Medulla oblongata (tissue), 1 donor: ENCODE measurements at regions not wholly inside any gene's neighbourhood (a gene's known extent, or its start where the extent isn't known, plus 50 kb on each side); places are given as distances from the start of the nearest gene placed in this dataset.
"Not testable (repeated sequence)": the region's sequence is repeated elsewhere in the genome, so short reads cannot be mapped to it uniquely, and the experiment has no call there.

Source experiments
- DNase-seq: peaks from one replicate; pipeline ENCODE4 v3.0.0-alpha.2; 2015; ENCODE audit errors: extremely low spot score

DNA sequence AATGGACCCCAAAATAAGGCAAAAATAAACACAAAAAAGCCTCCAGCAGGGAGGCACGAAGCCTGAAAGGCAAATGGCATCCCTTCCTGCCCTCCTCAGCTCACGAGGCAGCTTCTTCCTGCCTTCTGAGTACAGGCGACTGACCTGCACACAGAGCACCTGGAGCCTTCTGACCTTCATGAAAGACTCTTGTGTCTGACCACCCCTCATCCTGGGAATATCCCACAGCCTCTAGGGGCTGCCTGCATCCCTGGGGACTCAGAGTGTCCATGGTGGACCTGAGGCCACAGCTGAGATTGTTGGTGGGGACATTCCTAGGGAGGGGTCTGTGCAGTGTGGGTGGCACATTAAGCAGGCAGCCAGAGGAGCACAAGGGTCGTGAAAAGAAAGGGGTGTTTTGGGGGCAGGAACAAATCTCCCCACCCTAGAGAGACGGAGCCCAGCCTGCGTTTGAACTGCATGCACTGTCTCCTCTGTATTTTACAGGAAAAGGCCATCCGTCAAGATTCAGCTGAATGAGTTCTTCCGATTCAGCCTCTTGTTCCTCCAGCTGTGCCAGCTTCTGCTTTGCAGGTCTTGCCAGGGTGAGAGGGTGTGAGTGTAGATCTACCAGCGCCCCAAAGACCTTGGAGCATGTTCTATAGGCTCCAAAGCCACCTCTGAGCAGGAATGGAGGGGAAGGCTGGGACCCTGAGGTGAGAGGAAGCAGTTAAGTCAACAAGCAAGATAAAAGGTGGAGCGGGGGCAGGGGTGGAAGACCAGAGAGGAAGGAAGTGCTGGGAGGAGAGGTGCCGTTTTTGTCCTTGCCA lies 80.4 kb upstream of the MEF2A start:
- peak; percentile 33 for DNase-seq

DNA sequence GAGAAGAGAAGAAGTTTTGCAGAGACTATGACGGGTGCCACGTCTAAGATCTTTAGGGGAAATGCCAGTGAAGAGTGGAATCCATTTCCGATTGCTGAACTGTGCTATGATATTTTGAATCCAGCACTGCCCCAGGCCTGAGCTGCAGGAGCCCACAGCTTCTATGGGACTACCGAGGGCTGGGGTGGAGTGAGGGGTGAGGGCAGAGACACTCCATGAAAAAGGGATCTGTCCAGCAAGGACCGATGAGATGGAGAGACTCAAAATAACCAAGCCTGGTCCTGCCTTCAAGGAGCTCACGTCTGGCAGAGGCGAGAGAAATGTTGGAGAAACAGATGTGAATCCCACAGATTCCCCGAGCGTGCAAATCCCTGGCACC lies 79.8 kb upstream of the MEF2A start:
- no peak for DNase-seq

DNA sequence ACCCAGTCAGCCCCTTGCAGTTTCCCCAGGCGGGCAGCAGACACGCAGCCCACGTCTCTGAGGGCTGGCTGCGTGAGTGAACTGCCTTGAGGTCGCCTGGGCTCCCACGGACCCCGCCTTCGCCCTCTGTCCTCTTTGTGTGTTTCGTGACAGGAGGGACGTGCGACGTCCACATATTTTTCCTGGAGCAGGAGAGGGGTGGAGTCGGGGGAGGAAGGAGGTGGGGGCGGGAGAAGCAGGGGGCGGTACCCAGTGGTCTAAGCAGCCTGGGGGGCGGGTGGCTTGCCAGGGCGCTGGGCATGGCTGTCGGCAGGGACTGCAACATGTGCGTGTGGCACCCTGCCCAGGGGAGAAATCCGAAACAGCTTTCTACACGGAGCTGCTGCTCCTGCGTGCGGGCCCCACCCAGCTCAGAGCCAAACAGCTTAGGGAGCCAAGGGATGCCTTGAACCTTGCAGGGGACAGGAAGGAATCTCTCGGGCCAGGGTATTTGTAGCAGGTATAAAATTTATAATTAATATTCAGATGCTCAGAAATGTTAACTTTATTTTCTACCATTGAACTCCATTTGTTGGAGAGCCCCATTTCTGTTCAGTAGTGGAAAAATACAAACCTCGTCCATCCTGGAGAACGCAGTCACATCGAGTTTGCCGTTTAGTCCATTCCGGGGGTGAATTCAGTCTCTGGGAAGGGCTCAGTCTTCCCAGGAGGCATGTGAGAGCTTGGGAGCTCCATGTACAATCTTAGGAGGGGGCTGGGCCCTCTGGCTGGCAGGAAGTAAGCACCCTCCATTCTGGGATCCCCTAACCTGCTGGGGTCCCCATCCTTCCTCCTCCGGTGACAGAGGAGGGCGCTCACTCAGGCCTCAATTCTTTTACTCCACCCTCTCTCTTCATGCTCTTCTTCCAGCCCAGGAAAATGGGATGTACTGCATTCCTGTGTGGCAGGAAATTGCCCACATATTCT lies 79.1 kb upstream of the MEF2A start:
- DNase-seq: peak; percentile 48

DNA sequence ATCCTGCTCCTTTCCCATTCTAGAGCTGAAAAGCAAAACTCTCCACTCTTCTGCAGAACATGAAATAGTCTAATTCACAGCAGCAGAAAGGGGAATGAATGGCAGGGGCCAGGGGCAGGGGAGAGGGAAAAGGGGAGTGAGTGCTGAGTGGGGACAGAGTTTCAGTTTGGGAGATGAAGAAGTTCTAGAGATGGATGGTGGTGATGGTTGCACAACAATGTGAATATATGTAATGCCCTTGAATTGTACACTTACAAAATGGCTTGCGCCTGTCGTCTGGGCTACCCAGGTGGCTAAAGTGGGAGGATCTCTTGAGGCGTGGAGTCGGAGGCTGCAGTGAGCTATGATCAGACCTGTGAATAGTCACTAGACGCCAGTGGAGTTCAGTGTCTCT lies 78.5 kb upstream of the MEF2A start:
- DNase-seq: no peak

DNA sequence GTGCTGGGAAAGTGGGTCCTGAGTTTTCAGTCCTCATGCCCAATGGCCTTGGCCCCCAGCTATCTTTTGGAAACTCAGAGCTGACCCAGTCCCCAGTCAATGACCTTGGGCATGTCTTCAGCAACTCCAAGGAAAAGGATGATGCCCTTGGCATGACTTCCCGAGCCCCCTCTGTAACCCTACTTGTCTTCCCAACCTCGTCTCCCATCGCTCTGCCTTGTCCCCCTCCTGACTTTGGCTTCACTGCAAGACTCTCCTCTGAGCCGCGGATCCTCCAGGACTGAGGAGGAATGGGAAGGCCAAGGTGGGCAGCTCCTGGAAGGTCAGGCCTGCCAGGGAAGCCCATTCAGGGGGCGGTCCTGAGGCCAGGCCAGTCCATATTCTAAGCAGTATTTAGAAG lies 73.5 kb upstream of the MEF2A start:
- no peak for DNase-seq

DNA sequence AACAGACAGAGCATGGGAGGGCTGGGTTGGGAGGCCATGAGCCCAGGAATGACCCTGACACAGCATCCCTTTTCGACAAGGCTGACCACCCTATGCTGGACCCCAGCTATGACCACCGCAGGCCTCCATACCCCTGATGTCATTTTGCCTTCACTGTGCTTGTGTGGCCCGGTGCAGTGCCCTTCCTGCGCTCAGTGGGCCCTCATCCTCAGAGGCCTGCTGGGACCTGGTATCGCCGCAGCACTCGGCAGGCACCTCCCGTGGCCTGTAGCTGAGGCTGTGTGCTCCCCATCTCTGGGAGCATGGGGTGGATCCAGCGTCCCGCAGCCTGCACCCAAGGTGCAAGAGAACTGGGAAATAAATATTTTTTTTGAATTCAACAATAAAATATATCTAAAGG lies 73.1 kb upstream of the MEF2A start:
- DNase-seq: no peak

DNA sequence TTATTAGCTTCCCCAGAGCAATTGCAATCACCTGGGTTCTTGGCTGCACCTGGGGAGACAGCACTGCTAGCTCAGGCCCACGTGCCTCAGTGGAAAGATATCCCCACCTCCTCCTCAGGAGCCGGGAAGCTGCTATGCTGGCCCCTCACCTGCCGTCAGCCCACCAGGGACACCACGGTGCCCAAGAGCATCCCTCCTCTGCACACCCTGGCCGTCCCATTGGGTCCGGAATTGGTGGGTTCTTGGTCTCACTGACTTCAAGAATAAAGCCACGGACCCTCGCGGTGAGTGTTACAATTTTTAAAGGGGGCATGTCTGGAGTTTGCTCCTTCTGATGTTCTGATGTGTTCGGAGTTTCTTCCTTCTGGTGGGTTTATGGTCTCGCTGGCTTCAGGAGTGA lies 72.3 kb upstream of the MEF2A start:
- no peak for DNase-seq

DNA sequence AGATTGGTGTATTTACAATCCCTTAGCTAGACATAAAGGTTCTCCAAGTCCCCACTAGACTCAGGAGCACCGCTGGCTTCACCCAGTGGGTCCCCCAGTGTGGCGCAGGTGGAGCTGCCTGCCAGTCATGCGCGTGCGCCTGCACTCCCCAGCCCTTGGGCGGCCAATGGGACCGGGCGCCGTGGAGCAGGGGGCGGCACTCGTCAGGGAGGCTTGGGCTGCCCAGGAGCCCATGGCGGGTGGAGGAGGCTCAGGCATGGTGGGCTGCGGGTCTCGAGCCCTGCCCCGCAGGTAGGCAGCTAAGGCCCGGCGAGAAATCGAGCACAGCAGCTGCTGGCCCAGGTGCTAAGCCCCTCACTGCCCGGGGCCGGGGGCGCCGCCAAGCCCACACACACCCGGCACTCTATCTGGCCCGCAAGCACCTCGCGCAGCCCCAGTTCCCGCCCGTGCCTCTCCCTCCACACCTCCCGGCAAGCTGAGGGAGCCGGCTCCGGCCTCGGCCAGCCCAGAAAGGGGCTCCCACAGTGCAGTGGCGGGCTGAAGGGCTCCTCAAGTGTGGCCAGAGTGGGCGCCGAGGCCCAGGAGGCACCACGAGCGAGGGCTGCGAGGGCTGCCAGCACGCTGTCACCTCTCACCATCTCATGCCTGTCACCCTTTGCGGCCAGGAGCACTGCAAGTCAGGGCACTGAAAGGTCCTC lies 71.1 kb upstream of the MEF2A start:
- not testable (repeated sequence) for DNase-seq

DNA sequence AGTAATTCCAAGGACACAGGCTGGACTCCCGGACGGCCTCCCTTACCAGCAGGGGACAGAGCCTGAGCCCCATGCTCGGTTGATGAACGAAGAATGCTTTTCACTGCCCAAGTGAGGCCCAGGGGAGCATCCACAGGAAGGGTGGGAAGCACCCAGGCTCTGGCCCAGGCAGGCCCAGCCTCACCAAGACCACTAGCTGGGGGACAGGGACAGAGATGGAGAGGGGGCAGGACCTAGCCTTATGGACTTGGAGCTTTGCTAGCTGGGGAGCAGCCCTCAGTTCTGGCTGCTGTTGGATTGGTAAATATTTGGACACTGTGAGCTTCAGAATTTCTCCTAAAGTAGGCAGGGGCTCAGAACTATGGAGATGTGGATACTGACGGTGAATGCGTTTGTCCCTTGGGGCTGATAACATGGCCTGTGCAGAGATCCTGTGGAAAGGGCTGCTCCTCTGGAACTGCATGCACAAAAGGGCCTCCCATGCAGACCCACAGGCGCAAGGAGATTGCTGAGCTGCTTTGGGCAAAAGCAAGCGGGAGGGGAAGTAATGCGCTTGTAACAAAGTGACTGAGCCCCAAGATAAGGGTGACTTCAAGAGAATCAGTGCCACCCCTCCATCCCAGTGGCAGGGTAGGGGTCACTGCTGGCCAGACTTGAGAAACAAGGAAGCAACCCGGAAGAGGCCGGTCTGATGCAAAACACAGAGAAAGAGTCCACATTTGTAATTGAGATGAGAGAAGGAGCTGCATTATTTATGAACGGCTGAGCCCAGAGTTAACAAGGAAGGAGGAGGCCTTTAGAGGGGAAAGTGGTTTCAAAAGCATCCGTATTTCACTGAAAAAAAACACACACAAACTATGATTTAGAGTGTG lies 70.1 kb upstream of the MEF2A start:
- no peak for DNase-seq

DNA sequence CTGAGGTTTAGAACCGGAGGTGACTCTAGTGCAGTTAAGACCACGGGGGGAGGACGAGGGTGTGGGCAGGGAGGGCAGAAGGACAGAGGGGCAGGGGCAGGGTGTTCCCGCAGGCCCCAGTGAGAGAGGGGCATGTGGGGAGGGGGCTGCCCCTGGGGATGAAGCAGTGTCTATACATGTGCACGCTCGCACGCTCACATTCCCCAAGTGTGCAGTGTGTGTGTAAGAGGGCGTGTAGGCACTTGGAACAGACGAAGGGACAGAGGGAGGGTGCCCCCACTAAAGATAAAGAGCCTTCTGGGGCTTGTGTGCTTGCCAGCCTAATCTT lies 69.5 kb upstream of the MEF2A start:
- no peak for DNase-seq

DNA sequence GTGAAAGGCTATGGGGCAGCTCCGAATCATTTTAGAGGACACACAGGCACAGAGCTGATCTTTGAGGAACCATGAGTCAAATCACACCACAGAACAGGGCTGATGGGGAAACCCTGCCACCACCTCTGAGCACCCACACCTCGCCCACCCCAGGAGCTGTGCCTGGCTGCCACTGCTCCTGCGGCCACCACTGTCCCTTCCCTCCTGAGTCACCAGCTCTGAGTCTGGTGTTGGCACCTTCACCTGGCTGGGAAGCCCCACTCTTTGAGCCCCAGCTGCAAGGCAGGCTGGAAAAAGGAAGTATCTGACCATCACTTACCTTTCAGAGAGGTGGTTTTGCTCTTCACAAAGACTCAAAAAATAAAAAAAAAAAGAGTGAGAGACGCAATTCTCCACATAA lies 63.6 kb upstream of the MEF2A start:
- no peak for DNase-seq

DNA sequence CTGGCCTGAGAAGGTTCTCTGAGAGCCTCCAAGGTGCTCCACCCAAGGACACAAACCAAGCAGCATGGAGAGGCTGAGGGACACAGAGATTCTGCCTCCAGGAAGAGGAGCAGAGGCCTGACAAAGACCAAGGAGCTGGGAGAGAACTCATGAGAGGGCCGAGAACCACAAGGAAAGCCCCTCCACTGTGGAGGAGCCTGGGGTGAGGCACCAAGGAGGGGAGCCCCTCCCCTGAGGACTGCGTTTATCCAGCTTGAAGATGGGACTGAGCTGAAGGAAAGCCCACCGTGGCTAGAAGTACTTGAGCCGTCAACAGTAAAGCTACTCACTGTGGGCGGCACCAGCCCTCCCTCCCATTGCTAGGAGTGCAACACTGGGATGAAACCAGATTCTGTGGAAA lies 63.1 kb upstream of the MEF2A start:
- no peak for DNase-seq

DNA sequence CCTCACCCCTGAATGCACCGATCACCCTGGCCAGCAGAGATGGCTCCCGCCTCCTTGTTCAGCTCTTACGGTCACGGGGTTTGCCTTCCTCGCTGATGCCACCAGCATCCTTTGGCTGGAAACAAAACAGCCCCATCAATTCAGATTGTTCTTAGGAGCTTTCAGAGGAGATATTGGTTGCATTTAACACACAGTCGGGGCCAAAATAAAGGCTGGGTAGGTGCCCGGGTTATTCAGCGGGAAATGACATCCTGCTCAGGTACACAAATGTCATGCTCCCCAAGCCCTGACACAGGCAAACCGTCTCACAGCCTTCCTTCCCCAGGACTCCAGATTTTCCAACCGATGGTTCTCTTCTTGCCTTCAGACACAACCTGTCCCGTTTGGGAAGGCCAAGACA lies 62.4 kb upstream of the MEF2A start:
- no peak for DNase-seq

DNA sequence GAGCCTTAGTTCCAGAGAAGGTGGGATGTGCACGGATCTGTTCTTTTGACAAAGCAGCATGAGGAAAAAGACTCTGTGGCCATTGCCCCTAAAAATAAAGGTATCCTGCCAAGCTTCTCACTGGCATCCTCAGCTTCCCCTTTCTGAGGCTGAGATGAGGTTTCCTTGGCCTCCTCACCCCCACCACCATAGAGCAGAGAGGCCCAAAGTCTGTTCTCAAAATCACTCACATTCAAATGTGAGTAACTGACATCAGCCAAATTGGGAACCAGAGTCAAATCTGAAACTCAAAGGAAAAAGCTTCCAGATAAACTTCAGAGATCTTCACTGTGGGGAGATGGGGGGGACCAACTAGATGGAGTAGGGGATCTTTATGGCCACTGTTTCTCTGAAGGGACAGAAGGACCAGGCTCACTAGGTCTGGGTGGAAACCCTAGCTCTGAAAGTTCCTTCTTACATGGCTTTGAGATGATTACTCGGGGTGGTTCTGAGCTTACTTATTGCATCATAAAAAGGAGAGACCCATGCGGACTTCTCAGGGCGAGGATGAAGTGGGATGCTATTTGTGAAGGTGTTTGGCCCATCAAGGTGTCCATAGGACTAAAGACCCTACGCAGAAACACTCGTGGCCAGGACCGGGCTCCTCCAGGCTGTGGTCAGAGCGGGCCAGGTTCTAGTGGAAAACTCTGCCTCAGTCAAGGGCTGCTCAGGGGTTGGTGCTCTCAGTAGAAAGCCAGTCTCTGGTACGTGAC lies 61.5 kb upstream of the MEF2A start:
- DNase-seq: peak; percentile 72

DNA sequence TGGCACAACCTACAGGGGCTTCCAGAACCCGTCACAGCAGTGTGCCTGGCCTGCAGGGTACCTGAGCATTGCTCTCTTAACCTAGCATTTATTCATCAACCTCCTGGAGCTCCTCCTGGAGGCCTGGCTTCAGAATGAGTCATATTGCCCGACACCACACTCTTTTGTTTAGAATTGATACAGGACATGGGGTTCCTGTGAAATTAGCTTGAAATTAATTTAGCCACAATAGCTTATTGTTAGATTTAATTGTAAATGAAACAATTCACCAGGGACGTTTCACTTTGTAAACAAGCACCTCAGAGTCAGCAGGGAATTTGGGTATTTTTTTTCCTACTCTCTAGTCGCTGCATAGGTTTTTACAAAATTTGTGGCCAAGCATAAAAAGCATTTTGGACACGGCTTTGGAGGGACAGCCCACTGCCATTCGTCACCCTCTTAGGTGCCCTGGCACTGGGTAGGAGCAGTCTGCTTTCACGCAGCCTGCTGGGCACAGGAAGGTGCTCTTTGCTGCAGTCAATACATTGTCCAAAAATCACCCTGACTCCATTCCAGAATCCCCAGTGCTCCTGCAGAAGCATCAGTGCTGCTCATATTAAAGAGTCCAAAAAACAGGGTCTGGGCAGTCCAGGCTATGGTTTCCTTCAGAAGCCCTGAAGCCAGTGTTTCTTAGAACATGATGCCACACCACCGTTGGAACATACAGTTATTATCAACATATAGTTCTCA lies 60.8 kb upstream of the MEF2A start:
- DNase-seq: no peak

DNA sequence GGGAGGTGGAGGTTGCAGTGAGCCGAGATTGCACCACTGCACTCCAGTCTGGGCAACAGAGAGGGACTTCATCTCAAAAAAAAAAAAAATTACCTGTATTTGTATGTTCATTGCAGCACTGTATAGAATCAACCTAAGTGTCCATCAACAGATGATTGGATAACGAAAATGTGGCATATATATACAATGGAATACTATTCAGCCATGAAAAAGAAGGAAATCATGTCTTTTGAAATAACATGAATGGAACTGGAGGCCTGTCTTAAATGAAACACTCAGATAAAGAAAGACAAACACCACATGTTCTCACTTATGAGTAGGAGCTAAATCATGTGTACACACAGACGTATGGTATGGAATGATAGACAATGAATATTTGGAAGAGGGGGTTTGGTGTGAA lies 59.4 kb upstream of the MEF2A start:
- DNase-seq: no peak

DNA sequence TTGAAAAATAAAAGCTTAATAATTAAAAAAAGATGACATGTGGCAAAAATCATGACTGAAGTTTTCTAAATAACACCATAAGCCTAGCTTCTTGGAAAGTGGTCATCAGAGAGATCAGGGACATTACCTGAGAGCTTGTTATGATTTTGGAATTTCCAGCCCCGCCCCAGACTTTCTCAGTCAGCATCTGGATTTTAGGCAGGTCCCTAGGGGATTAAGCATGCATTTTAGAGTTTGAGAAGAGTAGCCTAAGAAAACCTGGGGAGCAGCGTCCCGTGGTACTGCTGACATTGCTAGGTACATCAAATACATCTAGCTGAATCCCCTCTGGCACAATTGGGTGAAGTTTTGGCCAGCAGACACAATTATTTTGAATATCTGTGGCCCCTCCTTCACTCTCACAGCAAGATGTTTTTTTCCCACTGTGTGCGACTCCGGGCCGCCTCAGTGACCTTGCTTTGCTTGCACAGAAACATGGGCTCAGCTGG lies 58.7 kb upstream of the MEF2A start:
- DNase-seq: no peak

DNA sequence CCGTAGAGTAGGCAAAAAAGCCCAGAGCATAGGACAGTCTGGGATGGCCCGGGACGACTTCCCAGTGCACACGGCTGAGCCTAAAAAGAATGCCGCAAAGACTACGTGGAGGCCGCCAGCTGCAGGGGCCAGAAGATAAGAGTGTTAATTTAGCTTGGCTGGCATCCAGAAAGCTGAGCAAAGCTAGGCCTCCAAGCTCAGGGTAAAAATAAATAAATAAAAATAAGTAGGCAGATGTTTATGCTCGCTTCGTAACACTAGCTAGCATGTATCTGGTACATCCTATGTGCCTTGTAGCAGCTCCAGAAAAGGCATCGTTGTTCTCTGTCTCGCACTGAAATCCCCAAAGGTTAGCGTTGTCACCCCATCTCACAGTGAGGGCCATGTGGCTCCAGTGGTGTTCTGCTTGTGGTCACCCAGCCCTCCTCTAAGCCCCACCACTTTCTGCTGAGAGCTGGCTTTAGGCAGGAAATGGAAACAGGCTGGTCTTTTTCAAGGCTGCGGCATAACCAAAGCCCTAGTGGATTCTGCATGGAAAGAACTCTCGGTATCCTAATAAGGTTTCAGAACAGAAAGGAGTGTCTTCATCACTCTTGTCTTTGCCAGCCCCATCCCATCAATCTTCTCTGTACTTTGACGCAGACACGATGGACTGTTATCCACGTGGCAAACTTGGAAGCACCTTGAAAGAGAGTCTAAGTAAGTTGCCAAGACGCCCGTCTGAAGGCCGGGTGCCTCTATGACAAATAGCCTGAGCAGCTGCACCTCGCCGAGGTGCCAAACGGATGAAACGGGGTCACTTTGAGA lies 58.1 kb upstream of the MEF2A start:
- DNase-seq: peak; percentile 71

DNA sequence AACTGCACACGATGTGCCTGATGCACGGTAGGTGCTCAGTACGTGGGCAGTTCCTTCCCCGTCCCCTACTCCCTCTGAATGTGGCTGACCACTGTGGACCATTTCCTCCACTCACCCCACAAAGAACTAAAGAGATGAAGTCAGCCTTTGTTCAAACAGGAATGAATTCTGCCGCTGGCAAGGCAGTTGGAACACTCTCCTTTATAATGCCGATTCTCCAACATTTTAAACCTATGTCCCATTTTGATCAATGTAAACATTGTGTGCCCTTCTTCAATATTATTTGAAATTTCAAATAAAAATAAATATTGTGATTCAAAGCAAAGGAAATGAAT lies 57.5 kb upstream of the MEF2A start:
- DNase-seq: no peak
